ENCODE measurements at regions not wholly inside any gene's neighbourhood (a gene's known extent, or its start where the extent isn't known, plus 50 kb on each side); places are given as distances from the start of the nearest gene placed in this dataset.

DNA sequence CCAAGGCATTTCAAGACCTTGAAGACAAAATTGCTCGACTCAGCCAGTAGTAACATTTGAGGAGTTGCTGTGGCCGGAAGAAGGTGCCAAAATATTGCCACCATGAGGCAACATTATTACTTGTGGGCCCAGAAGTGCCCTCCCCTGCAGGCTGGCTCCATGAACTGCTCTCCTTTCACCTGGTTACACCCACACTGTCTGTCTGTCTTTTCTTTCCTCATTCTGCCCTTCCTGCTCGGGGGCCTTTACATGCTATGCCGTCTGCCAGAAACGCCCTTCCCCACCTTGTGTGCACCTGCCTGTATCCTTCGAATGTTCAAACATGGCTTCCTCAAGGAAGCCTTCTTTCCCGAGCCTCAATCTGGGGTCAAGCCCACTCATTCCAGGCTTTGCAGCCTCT is 224.2 kb upstream of the DIO3 start:
- TF ChIP-seq TAF1 (IDR thresholded peaks at IDR 0.05; ENCODE audit: borderline replicate concordance, low read depth, low read length) (no peak), POLR2AphosphoS5 (IDR thresholded peaks at IDR 0.05; ENCODE audit: low read depth, low read length) (no peak), POLR2A (IDR thresholded peaks at IDR 0.05; ENCODE audit: low read depth, low read length) (no peak)

Measured in GM12892 (cell line).